Effector memory CD8-positive, alpha-beta T cell (primary cell): ENCODE measurements at regions not wholly inside any gene's neighbourhood (a gene's known extent, or its start where the extent isn't known, plus 50 kb on each side); places are given as distances from the start of the nearest gene placed in this dataset.

Experiments used
- ATAC-seq: fragments of 150-1000 bp; cut with Tn5 transposase; replicated peaks from 2 replicates; pipeline ENCODE4 v1.10.0; 2021; ENCODE audit warnings: mild to moderate bottlenecking, moderate library complexity
- DNase-seq, 3 experiments: peaks; one replicate each; pipeline ENCODE4 v3.0.0; 2021
- H3K27ac Mint-ChIP-seq, 2 donors: one replicate each; pipeline ENCODE4 v1.8.0; 2022; ENCODE audit warnings: mild to moderate bottlenecking in 2 of 2, mixed read lengths in 2 of 2, moderate library complexity in 2 of 2
- H3K27me3 Mint-ChIP-seq, 2 donors: one replicate each; pipeline ENCODE4 v1.8.0; 2022; ENCODE audit warnings: mixed read lengths in 2 of 2
- H3K36me3 Mint-ChIP-seq: one replicate; pipeline ENCODE4 v1.8.0; 2022; ENCODE audit warnings: mild to moderate bottlenecking, moderate library complexity, mixed read lengths; ENCODE audit not compliant: insufficient read depth
- H3K4me1 Mint-ChIP-seq, 2 donors: one replicate each; pipeline ENCODE4 v1.8.0; 2022; ENCODE audit warnings: low read depth in 2 of 2, mixed read lengths in 2 of 2
- H3K4me3 Mint-ChIP-seq, 2 donors: one replicate each; pipeline ENCODE4 v1.8.0; 2022; ENCODE audit warnings: mild to moderate bottlenecking in 2 of 2, mixed read lengths in 2 of 2, moderate library complexity in 2 of 2
- H3K9me3 Mint-ChIP-seq, 2 donors: one replicate each; pipeline ENCODE4 v1.8.0; 2022; ENCODE audit warnings: mixed read lengths in 2 of 2

DNA sequence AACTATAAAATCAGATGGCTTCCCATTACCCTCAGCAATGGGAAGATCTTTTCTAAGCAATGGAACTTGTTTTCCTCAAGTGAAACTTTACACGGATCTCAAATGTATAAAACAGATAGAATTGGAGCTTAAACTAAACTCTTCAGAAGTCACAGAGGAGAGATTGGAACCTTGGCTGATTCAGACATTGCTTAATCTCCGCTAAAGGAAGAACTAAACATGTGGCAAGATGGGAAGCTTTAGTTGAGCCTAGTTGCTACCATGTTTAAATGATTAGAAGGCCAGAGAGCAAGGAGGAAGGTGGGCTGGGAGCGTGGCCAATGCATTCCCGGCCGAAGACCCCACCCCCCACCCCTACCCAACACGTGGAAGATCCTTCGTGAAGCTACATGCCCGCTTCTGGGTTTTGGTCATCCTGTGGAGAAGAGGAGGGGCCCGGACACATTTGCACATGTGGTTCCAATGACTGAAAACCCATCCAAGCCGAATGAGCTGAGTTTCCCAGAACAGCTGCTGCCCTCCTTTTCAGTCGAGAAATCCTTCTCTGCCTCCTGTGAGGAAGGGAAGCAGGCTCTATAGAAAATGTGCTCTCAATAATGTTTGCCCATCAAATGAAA, 164.3 kb downstream of the MIS18A start:
- no peak for DNase-seq
- ATAC-seq: no peak
- H3K9me3 Mint-ChIP-seq: peaks cover 2 to 3% of the 10 kb centered on the region in 2 donors
- no peak overlapping the region for H3K4me3 Mint-ChIP-seq
- no peaks in the 10 kb centered on the region for H3K36me3 Mint-ChIP-seq
- H3K27me3 Mint-ChIP-seq: peaks cover 42 to 47% of the 10 kb centered on the region in 2 donors
- no peaks in the 10 kb centered on the region for H3K4me1 Mint-ChIP-seq
- no peak overlapping the region for H3K27ac Mint-ChIP-seq

DNA sequence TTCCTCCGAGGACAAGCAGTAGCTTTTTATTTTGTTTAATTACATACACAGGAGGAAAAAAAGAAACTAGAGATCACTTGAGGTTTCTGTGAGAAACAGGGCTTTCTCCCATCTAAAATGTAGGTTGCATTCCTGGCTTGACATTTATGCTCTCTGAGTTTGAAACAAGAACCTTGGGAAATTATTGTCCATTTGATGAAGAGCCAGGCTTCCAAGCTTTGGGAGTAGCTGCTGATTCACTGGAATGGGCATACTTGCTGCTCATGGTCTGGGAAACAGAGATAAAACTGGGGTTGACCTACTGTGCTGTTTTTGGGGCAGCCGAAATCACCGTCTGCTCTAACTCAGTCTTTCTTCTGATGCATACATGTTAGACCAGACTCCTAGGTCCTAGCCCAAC, 165.4 kb downstream of the MIS18A start:
- H3K4me3 Mint-ChIP-seq: no peak overlapping the region
- no peak overlapping the region for H3K27ac Mint-ChIP-seq
- peaks cover 43 to 52% of the 10 kb centered on the region in 2 donors for H3K27me3 Mint-ChIP-seq

DNA sequence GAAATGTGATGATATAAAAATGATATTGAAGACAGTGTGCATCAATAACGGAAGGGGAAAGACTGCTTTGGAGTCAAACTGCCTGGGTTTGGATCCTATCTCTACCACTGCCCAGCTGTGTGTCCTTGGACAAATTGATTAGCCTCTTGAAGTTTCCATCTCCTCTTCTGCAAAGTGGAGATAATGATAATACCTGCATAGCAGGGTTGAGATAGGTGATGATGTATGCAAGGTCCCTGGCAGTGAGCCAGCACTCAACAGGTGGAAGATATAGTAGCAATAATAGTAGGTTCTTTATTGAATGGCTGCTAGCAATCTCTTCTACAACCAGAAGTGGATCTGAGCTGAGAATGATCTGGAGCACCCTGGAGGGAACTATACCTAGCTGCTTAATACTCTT, 166.7 kb downstream of the MIS18A start:
- Mint-ChIP-seq H3K9me3 (peaks cover 0 to 7% of the 10 kb centered on the region in 2 donors), H3K4me3 (no peak overlapping the region), H3K36me3 (no peaks in the 10 kb centered on the region), H3K27me3 (peaks cover 33 to 49% of the 10 kb centered on the region in 2 donors), H3K4me1 (no peaks in the 10 kb centered on the region), H3K27ac (no peak overlapping the region)
- DNase-seq: no peak
- ATAC-seq: no peak

More for the DNA sequence above, 165.4 kb downstream of the MIS18A start:
- H3K9me3 Mint-ChIP-seq: peaks cover 2 to 7% of the 10 kb centered on the region in 2 donors
- no peak for ATAC-seq
- no peaks in the 10 kb centered on the region for H3K4me1 Mint-ChIP-seq
- DNase-seq: no peak
- no peaks in the 10 kb centered on the region for H3K36me3 Mint-ChIP-seq

DNA sequence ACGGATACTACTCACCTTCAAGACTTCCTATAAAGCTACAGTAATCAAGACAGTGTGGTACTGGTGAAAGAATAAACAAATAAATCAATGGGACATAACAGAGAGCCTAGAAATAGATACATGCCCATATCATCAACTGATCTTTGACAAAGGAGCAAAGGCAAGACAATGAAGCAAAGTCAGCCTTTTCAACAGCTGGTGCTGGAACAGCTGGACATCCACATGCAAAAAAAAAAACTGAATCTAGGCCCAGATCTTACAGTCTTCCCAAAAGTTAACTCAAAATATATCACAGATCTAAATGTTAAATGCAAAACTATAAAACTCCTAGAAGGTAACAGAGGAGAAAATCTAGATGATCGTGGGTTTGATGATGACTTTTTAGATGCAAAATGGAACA, 170.3 kb downstream of the MIS18A start:
- Mint-ChIP-seq H3K9me3 (peaks cover 0 to 7% of the 10 kb centered on the region in 2 donors), H3K4me3 (no peak overlapping the region), H3K27me3 (peaks cover 33 to 63% of the 10 kb centered on the region in 2 donors), H3K36me3 (no peaks in the 10 kb centered on the region), H3K4me1 (no peaks in the 10 kb centered on the region), H3K27ac (no peak overlapping the region)
- ATAC-seq (no peak), DNase-seq (no peak)

DNA sequence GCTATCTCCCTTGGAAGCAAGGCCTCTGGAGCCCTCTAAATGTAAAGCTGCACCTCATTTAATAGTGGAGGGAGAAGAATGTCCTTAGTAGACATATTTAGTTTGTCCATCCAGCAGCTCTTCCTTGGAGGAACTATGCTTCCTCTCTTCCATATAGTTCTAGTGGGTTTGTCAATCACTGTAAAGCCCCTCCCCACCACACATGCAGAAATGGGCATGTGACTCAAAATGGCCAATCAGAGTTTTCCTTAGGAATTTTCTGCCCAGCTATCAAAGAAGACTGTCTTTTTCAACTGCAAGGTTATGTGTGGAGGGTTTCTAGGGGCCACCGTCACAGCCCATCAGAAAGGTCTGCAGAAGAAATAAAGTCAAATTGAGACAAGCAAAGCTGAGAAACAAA, 175.5 kb downstream of the MIS18A start:
- ATAC-seq: no peak
- H3K27me3 Mint-ChIP-seq: peaks cover 33 to 68% of the 10 kb centered on the region in 2 donors
- H3K27ac Mint-ChIP-seq: no peak overlapping the region
- no peak for DNase-seq
- H3K9me3 Mint-ChIP-seq: no peaks in the 10 kb centered on the region
- H3K36me3 Mint-ChIP-seq: no peaks in the 10 kb centered on the region
- H3K4me1 Mint-ChIP-seq: no peaks in the 10 kb centered on the region
- H3K4me3 Mint-ChIP-seq: no peak overlapping the region

DNA sequence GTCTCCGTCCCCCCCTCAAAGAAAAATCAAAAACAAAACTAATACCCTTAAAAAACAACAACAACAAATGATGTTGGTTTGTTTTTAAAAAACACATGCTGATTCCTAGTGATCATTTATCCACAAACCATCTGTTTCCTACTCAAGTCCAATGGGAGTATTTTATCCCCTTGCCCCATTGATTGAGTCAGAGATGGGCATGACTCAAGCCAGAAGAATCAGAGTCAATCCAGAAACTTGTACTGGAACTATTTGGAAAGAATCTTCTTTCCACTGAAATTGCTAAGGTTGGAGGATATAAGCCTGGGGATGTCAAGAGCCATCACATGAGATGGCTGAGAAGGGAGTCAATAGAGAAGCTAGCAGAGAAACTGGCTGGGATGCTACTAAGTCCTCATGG, 176.4 kb downstream of the MIS18A start:
- no peaks in the 10 kb centered on the region for H3K9me3 Mint-ChIP-seq
- H3K4me3 Mint-ChIP-seq: no peak overlapping the region
- H3K36me3 Mint-ChIP-seq: no peaks in the 10 kb centered on the region
- H3K27me3 Mint-ChIP-seq: peaks cover 33 to 62% of the 10 kb centered on the region in 2 donors
- no peak overlapping the region for H3K27ac Mint-ChIP-seq
- DNase-seq: no peak
- no peak for ATAC-seq
- no peaks in the 10 kb centered on the region for H3K4me1 Mint-ChIP-seq

DNA sequence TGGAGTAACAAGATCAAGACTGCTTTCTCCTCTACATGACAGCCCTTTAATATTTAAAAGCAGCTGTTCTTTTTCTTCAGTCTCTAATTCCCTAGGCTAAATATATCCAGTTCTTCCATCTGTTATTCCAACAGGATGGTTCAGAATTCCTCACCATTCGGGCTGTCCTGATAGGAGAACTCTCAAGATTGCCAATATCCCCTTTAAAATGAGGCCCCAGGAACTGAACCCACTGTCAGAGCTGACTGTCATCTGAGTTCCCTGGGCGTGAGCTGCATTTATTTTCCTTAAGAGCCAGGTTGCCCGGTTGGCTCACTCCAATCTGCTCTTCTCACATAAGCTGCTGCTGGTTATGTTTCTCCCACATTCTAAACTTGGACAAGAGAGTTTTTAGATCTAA, 177.6 kb downstream of the MIS18A start:
- H3K27me3 Mint-ChIP-seq: peaks cover 27 to 54% of the 10 kb centered on the region in 2 donors
- H3K27ac Mint-ChIP-seq: no peak overlapping the region
- peaks cover 0 to 1% of the 10 kb centered on the region in 2 donors for H3K4me1 Mint-ChIP-seq
- H3K9me3 Mint-ChIP-seq: no peaks in the 10 kb centered on the region
- ATAC-seq (no peak), DNase-seq (no peak)
- no peak overlapping the region for H3K4me3 Mint-ChIP-seq
- no peaks in the 10 kb centered on the region for H3K36me3 Mint-ChIP-seq

DNA sequence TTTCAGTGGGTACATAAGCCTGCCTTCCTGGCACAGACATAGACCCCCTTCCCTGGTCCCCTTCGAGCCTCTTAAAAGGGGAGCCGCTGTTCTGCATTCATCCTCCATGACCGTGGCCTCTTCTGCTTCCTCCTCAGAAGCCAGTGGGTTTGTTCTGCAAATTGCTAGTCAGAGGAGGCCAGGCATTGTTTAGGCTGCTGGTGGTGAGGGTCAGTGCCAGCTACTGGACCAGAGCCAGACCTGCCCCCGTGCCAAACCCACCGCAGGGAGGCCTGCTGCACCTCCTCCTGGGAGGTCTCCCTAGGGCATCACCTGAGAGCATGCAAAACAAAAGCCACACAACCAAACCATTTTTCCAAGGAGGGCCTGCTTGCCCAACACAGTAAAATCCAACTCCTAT, 178.4 kb downstream of the MIS18A start:
- no peak for DNase-seq
- H3K4me1 Mint-ChIP-seq: peaks cover 0 to 3% of the 10 kb centered on the region in 2 donors
- H3K27ac Mint-ChIP-seq: no peak overlapping the region
- H3K36me3 Mint-ChIP-seq: no peaks in the 10 kb centered on the region
- no peak for ATAC-seq
- H3K4me3 Mint-ChIP-seq: no peak overlapping the region
- H3K27me3 Mint-ChIP-seq: peaks cover 24 to 54% of the 10 kb centered on the region in 2 donors
- H3K9me3 Mint-ChIP-seq: no peaks in the 10 kb centered on the region

DNA sequence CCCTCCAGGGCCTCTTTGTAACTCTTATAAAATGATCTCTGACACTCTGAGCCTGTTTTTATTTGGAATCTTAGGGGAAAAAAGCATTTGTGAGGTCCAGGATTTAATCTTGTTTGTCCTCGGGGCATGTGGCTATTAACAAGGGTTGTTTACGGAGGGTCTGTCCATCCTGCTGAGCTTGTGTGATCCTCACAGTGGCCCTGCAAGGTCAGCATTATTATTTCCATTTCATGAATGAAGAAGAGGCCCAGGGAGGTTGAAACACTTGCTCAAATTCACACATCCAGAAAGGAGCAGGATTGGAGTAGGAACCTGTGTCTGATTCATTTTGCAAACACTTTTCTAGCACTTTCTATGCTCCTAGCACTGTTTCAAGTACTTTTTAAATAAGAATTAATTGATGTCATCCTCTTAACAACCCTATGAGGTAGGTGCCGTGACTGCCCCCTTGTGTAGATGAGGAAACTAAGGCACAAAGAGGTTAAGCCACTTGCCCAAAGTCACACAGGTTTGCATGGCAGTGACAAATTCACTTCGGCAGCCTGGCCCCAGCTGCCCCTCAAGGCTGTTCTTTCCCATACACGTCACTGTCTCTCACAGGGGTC, 178.9 kb downstream of the MIS18A start:
- Mint-ChIP-seq H3K36me3 (no peaks in the 10 kb centered on the region), H3K4me1 (peaks cover 0 to 3% of the 10 kb centered on the region in 2 donors), H3K27me3 (peaks cover 20 to 54% of the 10 kb centered on the region in 2 donors), H3K9me3 (no peaks in the 10 kb centered on the region), H3K27ac (no peak overlapping the region), H3K4me3 (no peak overlapping the region)
- ATAC-seq (no peak), DNase-seq (no peak)

DNA sequence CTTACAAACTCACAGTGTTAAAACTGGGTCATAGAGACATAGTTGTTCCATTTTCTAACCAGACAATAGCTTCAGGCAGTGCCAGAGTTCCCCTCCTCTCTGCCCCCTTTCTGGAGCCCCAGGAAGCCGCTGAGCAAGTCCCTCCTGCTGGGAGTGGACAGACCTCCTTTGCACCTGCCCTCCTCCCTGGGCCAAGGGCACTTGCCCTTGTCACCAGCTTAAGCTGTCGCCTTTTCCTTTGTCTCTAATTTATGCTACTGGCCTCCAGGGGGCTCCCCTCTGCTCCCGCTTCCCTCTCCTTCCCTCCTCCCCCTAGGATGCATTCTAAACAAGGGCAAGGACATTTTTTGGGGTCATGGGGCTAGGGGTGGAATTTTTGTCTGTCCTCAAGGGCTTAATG, 182.4 kb downstream of the MIS18A start:
- H3K27me3 Mint-ChIP-seq: peaks cover 22 to 59% of the 10 kb centered on the region in 2 donors
- H3K9me3 Mint-ChIP-seq: no peaks in the 10 kb centered on the region
- no peak overlapping the region for H3K4me3 Mint-ChIP-seq
- DNase-seq (no peak), ATAC-seq (no peak)
- no peaks in the 10 kb centered on the region for H3K36me3 Mint-ChIP-seq
- H3K4me1 Mint-ChIP-seq: peaks cover 0 to 3% of the 10 kb centered on the region in 2 donors
- no peak overlapping the region for H3K27ac Mint-ChIP-seq

DNA sequence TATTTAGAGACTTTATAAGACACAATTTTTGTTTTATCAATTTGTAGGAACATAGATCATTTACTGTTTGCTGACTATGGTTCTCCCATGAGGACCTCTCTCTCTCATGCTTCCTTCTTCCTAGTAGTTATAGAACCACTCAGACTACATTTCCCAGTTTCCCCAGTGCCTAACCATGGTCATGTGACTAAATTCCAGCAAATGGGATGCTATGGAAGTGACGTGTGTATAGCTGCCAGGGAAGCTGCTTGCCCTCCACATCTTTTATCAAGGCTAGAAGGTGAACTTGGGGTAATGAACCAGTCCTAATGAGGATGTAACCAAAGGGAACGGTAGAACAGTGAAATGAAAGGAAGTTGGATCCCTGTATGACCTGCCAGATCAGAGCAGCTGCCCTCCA, 184.0 kb downstream of the MIS18A start:
- no peak overlapping the region for H3K27ac Mint-ChIP-seq
- ATAC-seq: no peak

DNA sequence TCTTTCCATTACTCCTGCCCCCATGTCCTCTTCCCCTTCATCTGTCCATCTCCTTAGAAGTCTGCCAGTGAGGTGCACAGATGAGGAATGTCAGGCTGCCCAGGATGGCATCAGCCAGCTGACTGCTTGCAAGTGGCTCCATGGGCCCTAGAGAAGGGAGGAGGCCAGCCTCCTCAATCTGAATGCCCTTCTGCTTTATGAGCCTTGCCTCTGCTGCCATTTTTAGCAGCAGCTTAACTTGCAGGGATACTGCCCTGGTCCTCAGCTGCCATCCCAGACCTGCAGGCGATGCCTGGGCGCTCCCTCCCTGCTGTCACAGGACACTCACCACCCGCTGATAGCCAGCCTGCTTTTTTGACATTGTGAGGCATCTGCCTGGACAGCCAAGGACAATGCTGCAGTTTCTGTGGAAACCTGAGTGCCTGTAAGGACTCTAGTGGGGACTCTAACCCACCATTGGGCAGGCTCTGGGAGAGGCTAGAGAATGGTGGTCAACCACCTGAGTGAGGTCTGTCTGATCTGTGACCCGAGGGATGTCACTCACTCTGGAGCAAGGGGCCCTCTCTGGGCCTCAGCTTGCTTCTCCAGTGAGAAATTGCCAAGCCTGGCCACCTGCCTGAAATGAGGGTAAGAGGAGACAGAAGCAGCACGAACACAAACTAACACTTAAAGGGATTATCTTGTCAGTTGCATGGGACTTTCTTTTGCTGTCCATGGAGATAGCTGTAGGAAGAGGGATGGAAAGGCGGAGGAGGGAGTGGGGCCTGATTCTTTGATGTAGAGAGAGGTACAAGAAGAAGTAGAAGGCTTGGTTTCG, 185.0 kb downstream of the MIS18A start:
- ATAC-seq (no peak), DNase-seq (no peak)
- H3K4me3 Mint-ChIP-seq: no peak overlapping the region
- H3K9me3 Mint-ChIP-seq: no peaks in the 10 kb centered on the region
- no peaks in the 10 kb centered on the region for H3K36me3 Mint-ChIP-seq
- H3K4me1 Mint-ChIP-seq: peaks cover 0 to 3% of the 10 kb centered on the region in 2 donors
- H3K27me3 Mint-ChIP-seq: peaks cover 10 to 44% of the 10 kb centered on the region in 2 donors
- no peak overlapping the region for H3K27ac Mint-ChIP-seq

More for the DNA sequence above, 184.0 kb downstream of the MIS18A start:
- DNase-seq: no peak
- no peaks in the 10 kb centered on the region for H3K36me3 Mint-ChIP-seq
- H3K4me3 Mint-ChIP-seq: no peak overlapping the region
- H3K27me3 Mint-ChIP-seq: peaks cover 10 to 43% of the 10 kb centered on the region in 2 donors
- no peaks in the 10 kb centered on the region for H3K9me3 Mint-ChIP-seq
- peaks cover 0 to 3% of the 10 kb centered on the region in 2 donors for H3K4me1 Mint-ChIP-seq

DNA sequence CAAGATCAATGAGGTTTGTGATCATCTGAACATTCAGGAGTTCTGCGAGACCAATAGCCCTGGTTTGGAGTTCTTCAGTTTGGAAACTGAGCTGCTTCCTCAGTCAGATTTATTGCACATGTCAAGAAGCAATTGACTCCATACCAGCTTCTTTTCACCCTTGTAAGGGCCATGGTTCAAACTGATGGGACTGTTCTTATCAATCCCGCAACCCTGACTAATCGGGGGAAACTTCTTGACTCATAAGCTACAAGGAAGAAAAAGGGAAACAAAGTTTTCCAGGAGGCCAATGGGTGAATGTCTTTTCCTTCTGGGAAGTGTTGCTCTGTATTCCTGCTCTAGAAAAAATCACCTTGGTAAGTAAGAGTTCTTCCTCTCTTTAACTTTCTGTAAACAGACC, 187.9 kb downstream of the MIS18A start:
- ATAC-seq: no peak
- Mint-ChIP-seq H3K4me3 (no peak overlapping the region), H3K36me3 (no peaks in the 10 kb centered on the region), H3K27me3 (peaks cover 10 to 53% of the 10 kb centered on the region in 2 donors), H3K27ac (no peak overlapping the region), H3K4me1 (no peaks in the 10 kb centered on the region), H3K9me3 (no peaks in the 10 kb centered on the region)
- no peak for DNase-seq

DNA sequence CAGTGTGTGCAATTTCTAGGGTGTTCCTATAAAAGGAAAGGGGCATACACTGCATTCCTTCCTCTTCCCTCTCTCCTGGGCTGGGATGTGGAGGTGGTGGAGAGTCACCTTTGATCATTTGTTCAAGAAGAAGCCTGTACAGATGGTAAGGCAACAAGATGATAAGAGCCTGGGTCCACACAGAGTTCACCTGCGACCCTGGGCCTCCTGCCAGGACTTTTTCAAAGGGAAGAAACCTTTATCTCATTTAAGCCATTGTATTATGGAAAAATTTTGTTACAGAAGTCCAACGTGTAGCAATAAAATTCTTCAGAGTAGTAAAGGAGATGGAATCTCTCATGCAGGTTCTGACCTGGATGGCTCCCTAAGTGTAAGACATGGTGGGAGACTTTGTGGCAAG, 189.1 kb downstream of the MIS18A start:
- no peak overlapping the region for H3K27ac Mint-ChIP-seq
- no peak for DNase-seq
- no peak for ATAC-seq
- H3K4me3 Mint-ChIP-seq: no peak overlapping the region
- H3K36me3 Mint-ChIP-seq: no peaks in the 10 kb centered on the region
- no peaks in the 10 kb centered on the region for H3K4me1 Mint-ChIP-seq
- peaks cover 7 to 52% of the 10 kb centered on the region in 2 donors for H3K27me3 Mint-ChIP-seq
- H3K9me3 Mint-ChIP-seq: no peaks in the 10 kb centered on the region
